Fibroblast of skin of right quadriceps (primary cell): ENCODE measurements at regions not wholly inside any gene's neighbourhood (a gene's known extent, or its start where the extent isn't known, plus 50 kb on each side); places are given as distances from the start of the nearest gene placed in this dataset.
A peak's percentile ranks its signal among the peaks of the same experiment; 100 is the strongest.

Source experiments
- DNase-seq: peaks from one replicate; pipeline ENCODE4 v3.0.0-alpha.2; 2013

- no peak for DNase-seq
Observed at GRCh38 chr22:49638001-49638400, 189.7 kb downstream of the BRD1 start.

GRCh38 chr22:49637255-49637760 lies 190.4 kb downstream of the BRD1 start:
- no peak for DNase-seq

- DNase-seq, result no peak
Observed at GRCh38 chr22:49636649-49637048, 191.0 kb downstream of the BRD1 start.

- no peak for DNase-seq
Observed at GRCh38 chr22:49636214-49636613, 191.5 kb downstream of the BRD1 start.

DNA sequence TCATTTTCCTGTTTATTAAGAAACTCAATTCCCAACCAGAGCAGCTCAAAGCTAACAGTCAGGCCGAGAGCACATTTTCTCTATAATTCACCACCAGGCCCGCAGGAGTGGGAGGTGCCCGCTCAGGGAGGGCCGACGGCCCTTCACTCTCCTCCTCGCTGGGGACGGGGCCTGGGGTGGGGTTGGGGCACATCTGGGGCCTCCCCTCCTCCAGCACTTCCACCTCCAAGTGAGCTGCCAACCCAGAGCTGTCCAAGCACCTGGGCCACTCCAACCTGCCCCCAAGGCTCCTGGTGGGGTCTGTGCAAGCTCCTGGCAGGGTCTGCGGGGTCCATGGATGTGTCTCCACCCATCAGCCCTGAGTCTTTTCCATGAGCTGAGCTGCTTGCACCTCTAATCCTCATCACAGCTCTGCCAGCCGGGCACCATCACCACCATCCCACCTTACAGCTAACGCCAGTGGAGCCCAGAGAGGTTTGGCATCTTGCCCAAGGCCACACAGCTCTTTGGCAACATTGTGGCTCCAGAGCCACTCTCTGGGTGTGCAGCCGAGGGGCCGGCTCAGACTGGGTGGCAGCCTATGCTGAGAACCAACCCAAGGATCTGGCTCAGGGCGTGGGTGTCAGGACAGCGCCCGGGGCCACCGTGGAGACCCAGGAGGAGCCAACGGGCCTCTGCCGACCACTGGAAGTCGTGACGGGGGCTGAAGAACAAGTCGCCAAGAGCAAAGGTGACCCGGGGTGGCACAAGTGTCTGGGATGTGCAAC lies 193.5 kb downstream of the BRD1 start:
- no peak for DNase-seq

GRCh38 chr22:49633010-49633324 lies 194.7 kb downstream of the BRD1 start:
- no peak for DNase-seq

DNA sequence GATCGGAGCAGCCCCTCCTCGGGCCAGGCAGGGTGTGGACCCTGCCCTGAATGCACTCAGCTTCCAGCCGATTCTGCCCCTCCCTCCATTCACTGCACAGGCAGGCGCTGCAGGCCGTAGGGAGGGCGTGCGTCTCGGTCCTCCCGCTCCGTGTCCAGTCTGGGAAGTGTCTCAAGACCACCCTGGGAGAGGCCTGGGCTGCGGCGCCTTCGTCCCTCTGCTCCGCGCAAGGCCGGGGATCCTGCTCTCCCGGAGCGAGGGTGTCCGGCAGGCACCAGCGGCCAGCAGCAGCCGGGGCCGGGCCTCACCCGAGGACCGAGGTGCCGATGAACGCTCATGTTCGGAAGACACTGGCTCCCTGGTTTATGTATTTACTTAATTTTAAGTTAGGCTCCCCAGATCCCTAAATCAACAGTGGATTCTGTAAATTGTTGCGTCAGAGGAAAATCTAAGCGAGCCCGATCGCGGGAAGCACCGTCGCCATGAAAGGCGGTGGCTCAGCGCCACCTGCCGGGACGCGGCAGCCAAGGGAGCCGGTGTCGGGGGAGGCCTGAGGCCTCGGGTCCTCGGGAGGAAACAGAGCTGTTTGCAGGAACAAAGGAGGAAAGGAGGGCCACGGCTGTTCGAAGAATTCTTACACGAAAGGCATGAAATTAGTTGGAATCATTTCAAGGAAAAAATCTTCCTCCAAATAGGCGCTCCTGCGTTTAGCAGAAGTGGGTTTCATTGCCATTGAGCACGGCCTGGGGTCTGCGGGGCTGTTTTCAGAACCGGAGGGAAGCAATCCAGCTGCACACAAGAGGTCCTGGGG lies 195.3 kb downstream of the BRD1 start:
- peak; percentile 56 for DNase-seq

DNA sequence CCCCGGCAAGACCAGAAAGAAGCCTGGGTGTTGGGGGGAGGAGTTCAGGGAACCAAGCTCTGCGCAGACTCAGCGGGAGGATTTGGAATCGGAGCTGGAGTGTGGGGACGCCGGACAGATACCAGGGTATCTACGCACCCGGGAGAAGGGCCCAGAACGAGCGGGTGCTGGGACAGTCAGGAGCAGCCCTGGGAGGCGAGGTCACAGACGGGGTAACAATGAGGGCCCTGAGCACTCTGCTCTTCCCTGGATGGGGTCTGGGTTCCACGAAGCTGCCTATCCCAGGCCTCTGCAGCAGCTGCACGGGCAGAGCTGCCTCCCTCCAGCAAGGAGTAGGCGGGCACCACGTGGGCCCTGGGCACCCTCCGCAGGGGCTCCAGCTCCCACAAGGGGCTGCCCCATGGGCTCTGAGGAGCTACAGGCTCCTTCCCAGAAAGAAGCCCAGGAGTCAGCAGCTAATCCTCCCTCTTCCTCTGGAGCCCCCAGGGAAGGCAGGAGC lies 197.2 kb downstream of the BRD1 start:
- no peak for DNase-seq

DNA sequence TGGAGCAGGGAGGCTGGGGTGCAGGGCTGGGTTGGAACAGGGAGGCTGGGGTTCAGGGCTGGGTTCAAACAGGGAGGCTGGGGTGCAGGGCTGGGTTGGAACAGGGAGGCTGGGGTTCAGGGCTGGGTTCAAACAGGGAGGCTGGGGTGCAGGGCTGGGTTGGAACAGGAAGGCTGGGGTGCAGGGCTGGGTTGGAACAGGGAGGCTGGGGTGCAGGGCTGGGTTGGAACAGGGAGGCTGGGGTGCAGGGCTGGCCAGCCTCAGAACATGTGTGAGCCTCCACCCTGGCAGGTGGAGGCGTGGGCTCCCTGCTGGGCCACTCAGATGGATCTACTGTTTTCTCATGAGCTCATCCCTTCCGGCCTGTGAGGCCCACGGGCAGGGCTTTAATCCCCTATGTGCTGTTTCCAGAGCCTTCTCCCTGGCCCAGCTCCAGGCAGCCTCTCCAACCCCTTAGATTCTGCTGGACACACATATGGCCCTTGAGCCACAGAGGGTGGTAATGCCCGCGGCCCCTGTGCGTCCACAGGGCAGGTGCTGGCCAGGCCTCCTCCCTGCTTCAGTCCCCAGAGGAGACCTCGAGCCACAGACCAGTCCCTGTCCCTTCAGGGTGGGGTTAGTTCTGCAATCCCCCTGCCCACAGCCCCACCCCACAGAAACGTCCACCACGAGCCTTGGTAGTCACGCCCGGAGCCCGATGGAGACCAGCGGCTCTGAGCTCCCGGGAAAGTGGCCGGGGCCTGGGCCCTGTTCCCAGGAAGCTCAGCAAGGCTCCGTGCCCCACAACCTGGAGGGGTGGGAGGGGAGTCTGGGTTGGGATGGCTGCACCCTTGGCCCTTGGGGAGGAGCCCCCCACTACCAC lies 197.9 kb downstream of the BRD1 start:
- no peak for DNase-seq

GRCh38 chr22:49629261-49629570 lies 198.5 kb downstream of the BRD1 start:
- no peak for DNase-seq

- DNase-seq, result no peak
Observed at GRCh38 chr22:49628391-49629260, 199.0 kb downstream of the BRD1 start.

DNA sequence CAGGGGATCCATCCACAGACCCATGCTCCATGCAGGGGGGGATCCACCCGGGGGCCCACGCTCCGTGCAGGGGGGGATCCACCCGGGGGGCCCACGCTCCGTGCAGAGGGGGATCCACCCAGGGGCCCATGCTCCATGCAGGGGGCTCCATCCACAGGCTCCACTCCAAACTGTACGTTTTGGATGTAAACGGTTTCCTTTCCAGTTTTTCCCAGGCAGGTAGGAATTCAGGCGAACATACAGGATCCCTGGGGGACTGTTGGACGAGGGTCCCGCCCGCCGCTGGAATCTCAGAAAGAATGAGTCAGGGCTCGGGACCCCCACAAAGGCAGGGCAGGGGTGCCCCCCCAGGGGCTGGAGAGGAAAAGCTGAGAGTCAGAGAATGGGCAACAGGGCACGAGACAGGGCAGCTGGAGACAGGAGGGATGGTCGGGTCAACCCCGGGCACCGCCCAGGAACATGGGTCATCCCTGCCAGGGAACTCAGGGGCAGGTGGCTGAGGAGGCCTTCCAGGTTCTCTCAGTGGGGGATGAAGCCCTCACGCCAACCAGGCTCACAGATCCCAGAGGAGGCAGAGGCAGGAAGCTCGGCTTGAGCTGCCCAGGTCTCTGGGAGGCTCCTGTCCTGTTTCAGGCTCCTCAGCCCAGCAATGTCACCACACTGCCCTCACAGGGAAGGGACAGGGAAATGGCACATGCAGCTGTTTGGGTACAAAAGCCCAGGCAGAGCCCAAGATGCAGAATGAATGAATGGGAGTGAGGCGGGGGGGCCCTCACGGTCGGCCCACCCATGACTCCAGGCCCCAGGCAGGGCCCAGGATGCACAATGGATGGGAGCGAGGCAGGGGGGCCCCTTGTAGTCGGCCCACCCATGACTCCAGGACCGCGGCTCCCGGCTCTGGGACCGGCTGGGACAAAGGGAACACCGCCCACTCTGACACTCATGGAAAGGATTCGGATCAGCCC lies 200.2 kb downstream of the BRD1 start:
- no peak for DNase-seq

DNA sequence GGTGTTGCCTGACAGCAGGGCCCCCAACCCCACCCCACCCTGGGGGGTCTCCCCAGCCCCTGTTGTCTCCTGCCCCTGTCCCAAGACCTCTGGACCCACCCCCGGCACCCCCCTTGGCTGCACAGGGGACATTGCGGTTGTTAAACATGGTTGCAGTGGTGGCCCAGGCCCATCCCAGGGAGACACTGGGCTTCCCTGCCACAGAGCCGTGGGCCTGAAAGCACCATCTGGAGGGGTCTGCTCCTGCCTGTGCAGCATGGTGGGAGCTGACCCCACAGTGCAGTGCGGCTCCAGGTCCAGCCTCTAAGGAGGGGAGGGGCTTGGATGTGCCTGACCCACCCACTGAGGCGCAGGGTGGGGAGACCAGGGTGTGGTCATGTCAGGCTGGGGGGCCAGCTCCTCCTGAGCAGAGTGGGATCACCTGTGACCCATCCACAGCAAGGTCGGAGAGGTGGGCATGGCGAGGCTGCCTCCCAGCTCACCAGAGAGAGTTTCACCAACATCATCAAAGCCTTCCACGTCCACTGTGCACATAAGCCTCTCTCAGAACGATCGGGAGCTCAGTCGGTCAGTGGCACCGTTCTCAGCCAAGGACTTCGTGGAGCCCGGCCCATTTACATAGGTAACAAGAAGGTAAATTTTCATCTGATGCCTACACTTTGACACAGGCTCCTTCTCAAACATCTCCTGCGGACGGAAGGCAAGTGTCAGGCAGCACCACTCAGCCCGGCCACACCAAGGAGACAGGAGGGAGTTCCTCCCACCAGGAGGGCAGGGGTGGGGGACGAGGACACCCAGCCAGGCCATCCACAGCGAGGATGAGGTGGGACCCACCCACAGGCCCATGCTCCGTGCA lies 201.1 kb downstream of the BRD1 start:
- no peak for DNase-seq

- DNase-seq, result no peak
Observed at GRCh38 chr22:49624421-49625177, 203.1 kb downstream of the BRD1 start.

DNA sequence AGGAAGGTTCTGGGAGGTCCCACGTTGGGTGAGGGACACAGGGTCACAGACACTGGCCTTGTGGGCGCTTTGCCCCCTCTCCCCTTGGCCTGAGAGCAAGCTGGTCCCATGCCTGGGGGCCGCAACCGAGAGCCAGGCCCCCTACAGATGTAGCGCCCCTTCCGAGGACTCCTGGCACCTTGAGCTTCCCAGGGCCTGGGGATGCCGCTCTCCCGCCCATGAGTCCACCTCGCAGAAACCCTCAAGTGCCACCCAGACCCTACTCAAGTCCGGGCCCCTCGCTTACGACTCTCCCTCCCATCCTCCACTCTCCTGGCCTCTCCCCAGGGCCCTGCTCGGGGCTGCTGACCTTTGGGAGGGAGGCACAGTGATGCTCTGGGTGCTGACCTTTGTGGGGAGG lies 204.0 kb downstream of the BRD1 start:
- no peak for DNase-seq

DNA sequence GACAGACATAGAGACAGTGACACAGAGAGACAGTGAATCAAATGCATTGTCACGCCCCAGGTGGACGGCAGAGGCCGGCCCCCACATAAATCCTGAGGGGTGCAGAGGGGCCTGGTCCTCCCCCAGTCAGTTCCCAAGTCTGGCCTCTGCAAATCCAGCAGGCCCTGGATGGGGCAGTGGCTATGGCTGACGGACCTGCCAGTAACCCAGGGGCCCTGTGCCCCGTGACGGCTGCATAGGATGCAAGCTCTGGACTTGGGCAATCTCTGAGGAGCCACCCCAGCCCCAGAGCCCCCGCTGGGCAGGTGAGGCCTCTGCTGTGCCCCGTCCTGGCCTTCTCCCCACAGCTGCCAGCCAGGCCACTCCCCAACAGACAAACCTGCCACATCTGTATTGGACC lies 204.5 kb downstream of the BRD1 start:
- DNase-seq, result no peak

- no peak for DNase-seq
Observed at GRCh38 chr22:49622241-49623105, 205.2 kb downstream of the BRD1 start.

GRCh38 chr22:49621601-49622210 lies 206.0 kb downstream of the BRD1 start:
- DNase-seq, result no peak
